ENCODE measurements at regions not wholly inside any gene's neighbourhood (a gene's known extent, or its start where the extent isn't known, plus 50 kb on each side); places are given as distances from the start of the nearest gene placed in this dataset.

GRCh38 chr3:80285388-80285787 is 517.6 kb upstream of the ROBO1 start:
- Histone ChIP-seq H3K36me3 (no peaks in the 10 kb centered on the region), H3K27ac (no peak overlapping the region), H3K4me3 (no peak overlapping the region), H3K4me1 (no peaks in the 10 kb centered on the region), H3K27me3 (no peaks in the 10 kb centered on the region), H3K9me3 (no peaks in the 10 kb centered on the region)
- WGBS, 4 donors, result 76 to 85% (median 78%) methylated on average over 1 of the region's 1 CpG
- TF ChIP-seq POLR2A (IDR thresholded peaks at IDR 0.05), result no peak
- no peak for TF ChIP-seq CTCF (IDR thresholded peaks at IDR 0.05)
- intact Hi-C loops (cut with DNase I), result no loop called here
- DNase-seq, result no peak
- no peak for ATAC-seq

- DNase-seq, result no peak
- no peak overlapping the region for H3K4me3 ChIP-seq
- no peak for ATAC-seq
- no peak overlapping the region for H3K27ac ChIP-seq
- WGBS, 4 donors, result 30 to 60% (median 32%) methylated on average over 2 of the region's 2 CpGs
- no peaks in the 10 kb centered on the region for H3K9me3 ChIP-seq
- H3K36me3 ChIP-seq, result no peaks in the 10 kb centered on the region
- H3K27me3 ChIP-seq, result no peaks in the 10 kb centered on the region
- intact Hi-C loops (cut with DNase I), result no loop called here
- TF ChIP-seq CTCF (IDR thresholded peaks at IDR 0.05) (no peak), POLR2A (IDR thresholded peaks at IDR 0.05) (no peak)
- no peaks in the 10 kb centered on the region for H3K4me1 ChIP-seq
Measured at GRCh38 chr3:80283783-80284182, 516.0 kb upstream of the ROBO1 start.

- 89 to 92% (median 90%) methylated on average over 11 of the region's 11 CpGs for WGBS, 4 donors
- Histone ChIP-seq H3K27me3 (no peaks in the 10 kb centered on the region), H3K36me3 (no peaks in the 10 kb centered on the region), H3K4me1 (no peaks in the 10 kb centered on the region), H3K4me3 (no peak overlapping the region), H3K27ac (no peak overlapping the region), H3K9me3 (peaks cover 0 to 7% (median 0%) of the 10 kb centered on the region in 12 donors)
- ATAC-seq (no peak), DNase-seq (no peak)
- TF ChIP-seq CTCF (IDR thresholded peaks at IDR 0.05), result no peak
- TF ChIP-seq POLR2A (IDR thresholded peaks at IDR 0.05), result no peak
- intact Hi-C loops (cut with DNase I), result no loop called here
Measured at GRCh38 chr3:80278056-80278455, 510.3 kb upstream of the ROBO1 start.

- Histone ChIP-seq H3K27me3 (no peaks in the 10 kb centered on the region), H3K4me1 (no peaks in the 10 kb centered on the region), H3K27ac (no peak overlapping the region), H3K9me3 (peaks cover 0 to 7% (median 0%) of the 10 kb centered on the region in 12 donors), H3K4me3 (no peak overlapping the region), H3K36me3 (no peaks in the 10 kb centered on the region)
- intact Hi-C loops (cut with DNase I), result no loop called here
- TF ChIP-seq POLR2A (IDR thresholded peaks at IDR 0.05), result no peak
- no peak for TF ChIP-seq CTCF (IDR thresholded peaks at IDR 0.05)
- DNase-seq (no peak), ATAC-seq (no peak)
Measured at GRCh38 chr3:80275120-80275519, 507.3 kb upstream of the ROBO1 start.

All from heart left ventricle (tissue), 16 donors.